ENCODE measurements at regions not wholly inside any gene's neighbourhood (a gene's known extent, or its start where the extent isn't known, plus 50 kb on each side); places are given as distances from the start of the nearest gene placed in this dataset.
"Not testable (repeated sequence)": the region's sequence is repeated elsewhere in the genome, so short reads cannot be mapped to it uniquely, and the experiment has no call there.

DNA sequence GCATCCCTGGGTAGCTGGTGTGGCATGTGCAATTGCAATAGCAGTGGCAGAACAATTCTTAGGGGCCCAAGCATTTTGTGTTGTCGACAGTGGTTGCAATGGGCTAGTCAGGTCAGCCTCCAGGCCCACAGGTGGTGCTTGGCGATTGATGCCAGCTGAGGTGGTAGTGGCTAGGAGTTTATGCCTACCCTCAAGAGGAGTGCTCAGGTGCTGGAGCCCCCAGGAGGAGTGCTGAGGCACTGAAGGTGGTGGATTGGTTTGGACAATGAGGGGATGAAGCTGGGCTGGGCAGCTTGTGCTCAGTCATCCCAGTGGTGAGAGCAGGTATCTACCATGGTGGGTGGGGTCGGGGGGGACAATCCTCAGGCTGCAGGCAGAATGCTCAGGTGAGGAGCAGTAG, 877.9 kb upstream of the TMEFF2 start:
- H3K4me2 ChIP-seq (ENCODE audit: low read depth, low read length) = no peak overlapping the region
- no peak for DNase-seq
- H3K27ac ChIP-seq (ENCODE audit: low read length) = no peak overlapping the region
- no peaks in the 10 kb centered on the region for H3K4me1 ChIP-seq (ENCODE audit: low read length)
- no peak overlapping the region for H3K9ac ChIP-seq (ENCODE audit: low read length)
- H3K4me3 ChIP-seq (ENCODE audit: low read length) = no peak overlapping the region
- no peaks in the 10 kb centered on the region for H3K27me3 ChIP-seq (replicated peaks; ENCODE audit: insufficient read depth, low read length)
- H3K9me3 ChIP-seq (replicated peaks; ENCODE audit: insufficient read depth, low read length) = no peaks in the 10 kb centered on the region
- H2AFZ ChIP-seq (ENCODE audit: low read length) = no peak overlapping the region
- H3K79me2 ChIP-seq (ENCODE audit: low read length) = no peaks in the 10 kb centered on the region
- no peaks in the 10 kb centered on the region for H4K20me1 ChIP-seq (ENCODE audit: insufficient read depth, low read length)
- no peaks in the 10 kb centered on the region for H3K9me2 ChIP-seq (replicated peaks; ENCODE audit: insufficient read depth, low read length)
- no peaks in the 10 kb centered on the region for H3K36me3 ChIP-seq (replicated peaks; ENCODE audit: insufficient read depth, low read length)
- H3F3A ChIP-seq (ENCODE audit: insufficient read depth, low read length) = no peaks in the 10 kb centered on the region
- TF ChIP-seq EZH2phosphoT487 (IDR thresholded peaks at IDR 0.05; ENCODE audit: low read length) (no peak), EZH2 (optimal IDR thresholded peaks at IDR 0.05; ENCODE audit: low read depth, low read length) (no peak)
- TF ChIP-seq, protein P1, sequence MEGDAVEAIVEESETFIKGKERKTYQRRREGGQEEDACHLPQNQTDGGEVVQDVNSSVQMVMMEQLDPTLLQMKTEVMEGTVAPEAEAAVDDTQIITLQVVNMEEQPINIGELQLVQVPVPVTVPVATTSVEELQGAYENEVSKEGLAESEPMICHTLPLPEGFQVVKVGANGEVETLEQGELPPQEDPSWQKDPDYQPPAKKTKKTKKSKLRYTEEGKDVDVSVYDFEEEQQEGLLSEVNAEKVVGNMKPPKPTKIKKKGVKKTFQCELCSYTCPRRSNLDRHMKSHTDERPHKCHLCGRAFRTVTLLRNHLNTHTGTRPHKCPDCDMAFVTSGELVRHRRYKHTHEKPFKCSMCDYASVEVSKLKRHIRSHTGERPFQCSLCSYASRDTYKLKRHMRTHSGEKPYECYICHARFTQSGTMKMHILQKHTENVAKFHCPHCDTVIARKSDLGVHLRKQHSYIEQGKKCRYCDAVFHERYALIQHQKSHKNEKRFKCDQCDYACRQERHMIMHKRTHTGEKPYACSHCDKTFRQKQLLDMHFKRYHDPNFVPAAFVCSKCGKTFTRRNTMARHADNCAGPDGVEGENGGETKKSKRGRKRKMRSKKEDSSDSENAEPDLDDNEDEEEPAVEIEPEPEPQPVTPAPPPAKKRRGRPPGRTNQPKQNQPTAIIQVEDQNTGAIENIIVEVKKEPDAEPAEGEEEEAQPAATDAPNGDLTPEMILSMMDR (IDR thresholded peaks at IDR 0.05; ENCODE audit: low read length) = no peak

DNA sequence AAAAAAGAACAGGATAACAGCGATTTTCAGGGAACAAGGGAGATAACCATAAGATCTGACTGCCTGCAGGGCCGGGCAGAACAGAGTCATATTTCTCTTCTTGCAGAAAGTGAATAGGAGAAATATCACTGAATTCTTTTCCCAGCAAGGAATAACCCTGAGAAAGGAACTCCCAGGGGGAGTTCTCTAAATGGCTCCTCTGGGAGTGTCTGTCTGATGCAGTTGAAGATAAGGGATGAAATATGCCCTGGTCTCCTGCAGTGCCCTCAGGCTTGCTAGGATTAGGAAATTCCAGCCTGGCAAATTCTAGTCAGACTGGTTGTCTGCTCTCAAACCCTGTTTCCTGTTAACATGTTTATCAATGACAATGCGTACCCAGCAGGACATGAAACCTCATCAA, 830.8 kb upstream of the TMEFF2 start:
- not testable (repeated sequence) for H3K4me1 ChIP-seq (ENCODE audit: low read length); H2AFZ ChIP-seq (ENCODE audit: low read length); H3K36me3 ChIP-seq (replicated peaks; ENCODE audit: insufficient read depth, low read length)

DNA sequence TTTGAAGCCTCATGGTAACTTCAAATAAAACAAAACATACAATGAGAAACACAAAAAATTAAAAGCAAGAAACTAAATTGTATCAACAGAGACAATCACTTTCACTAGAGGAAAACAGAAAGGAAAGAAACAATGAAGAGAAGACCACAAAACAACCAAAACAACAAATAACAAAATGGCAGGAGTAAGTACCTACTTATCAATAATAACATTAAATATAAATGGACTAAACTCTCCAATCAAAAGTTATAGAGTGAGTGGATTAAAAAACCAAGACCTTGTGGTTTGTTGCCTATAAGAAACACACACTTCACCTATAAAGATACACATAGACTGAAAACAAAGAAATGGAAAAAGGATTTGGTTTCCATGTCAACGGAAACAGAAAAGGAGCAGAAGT, 830.1 kb upstream of the TMEFF2 start:
- no peaks in the 10 kb centered on the region for H3K27me3 ChIP-seq (replicated peaks; ENCODE audit: insufficient read depth, low read length)
- no peaks in the 10 kb centered on the region for H3K36me3 ChIP-seq (replicated peaks; ENCODE audit: insufficient read depth, low read length)
- H3K4me1 ChIP-seq (ENCODE audit: low read length) = no peaks in the 10 kb centered on the region
- H3K9me2 ChIP-seq (replicated peaks; ENCODE audit: insufficient read depth, low read length) = no peaks in the 10 kb centered on the region
- H4K20me1 ChIP-seq (ENCODE audit: insufficient read depth, low read length) = no peaks in the 10 kb centered on the region
- H3K4me2 ChIP-seq (ENCODE audit: low read depth, low read length) = no peak overlapping the region
- no peak overlapping the region for H3K27ac ChIP-seq (ENCODE audit: low read length)
- H3K9me3 ChIP-seq (replicated peaks; ENCODE audit: insufficient read depth, low read length) = no peaks in the 10 kb centered on the region
- no peaks in the 10 kb centered on the region for H3K79me2 ChIP-seq (ENCODE audit: low read length)
- no peak for DNase-seq
- H3K4me3 ChIP-seq (ENCODE audit: low read length) = no peak overlapping the region
- H3K9ac ChIP-seq (ENCODE audit: low read length) = no peak overlapping the region
- TF ChIP-seq EZH2 (optimal IDR thresholded peaks at IDR 0.05; ENCODE audit: low read depth, low read length) (no peak), EZH2phosphoT487 (IDR thresholded peaks at IDR 0.05; ENCODE audit: low read length) (no peak)
- TF ChIP-seq, protein P1 (IDR thresholded peaks at IDR 0.05; ENCODE audit: low read length) = no peak
- H3F3A ChIP-seq (ENCODE audit: insufficient read depth, low read length) = no peaks in the 10 kb centered on the region
- no peak overlapping the region for H2AFZ ChIP-seq (ENCODE audit: low read length)

More for the DNA sequence above, 830.8 kb upstream of the TMEFF2 start:
- H3K9ac ChIP-seq (ENCODE audit: low read length); H4K20me1 ChIP-seq (ENCODE audit: insufficient read depth, low read length); H3K4me2 ChIP-seq (ENCODE audit: low read depth, low read length); H3F3A ChIP-seq (ENCODE audit: insufficient read depth, low read length); H3K27me3 ChIP-seq (replicated peaks; ENCODE audit: insufficient read depth, low read length); H3K9me2 ChIP-seq (replicated peaks; ENCODE audit: insufficient read depth, low read length); DNase-seq; H3K9me3 ChIP-seq (replicated peaks; ENCODE audit: insufficient read depth, low read length); H3K4me3 ChIP-seq (ENCODE audit: low read length); H3K27ac ChIP-seq (ENCODE audit: low read length); H3K79me2 ChIP-seq (ENCODE audit: low read length): not testable (repeated sequence)

DNA sequence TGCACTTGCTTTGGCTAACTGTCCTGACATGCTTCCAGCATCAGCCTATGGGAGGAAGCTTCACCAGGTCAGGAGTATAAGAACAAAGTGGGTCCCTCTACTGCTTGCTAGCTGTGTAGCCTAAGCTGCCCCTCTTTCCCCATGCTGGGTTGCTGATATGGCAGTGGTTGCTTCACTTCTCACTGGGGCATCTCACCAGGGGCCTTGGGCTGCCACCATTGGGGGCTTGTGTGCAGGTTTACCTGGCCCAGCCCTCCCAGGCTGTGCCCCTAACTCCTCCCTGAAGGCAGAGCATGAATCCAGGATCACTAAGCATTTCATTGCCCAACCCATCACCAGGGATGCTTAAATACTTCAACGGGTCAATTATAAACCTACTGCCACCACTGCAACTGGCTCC, 817.1 kb upstream of the TMEFF2 start:
- Histone ChIP-seq H3K27me3 (replicated peaks; ENCODE audit: insufficient read depth, low read length) (no peaks in the 10 kb centered on the region), H3K27ac (ENCODE audit: low read length) (no peak overlapping the region), H2AFZ (ENCODE audit: low read length) (no peak overlapping the region), H3K4me2 (ENCODE audit: low read depth, low read length) (no peak overlapping the region), H3K9ac (ENCODE audit: low read length) (no peak overlapping the region), H4K20me1 (ENCODE audit: insufficient read depth, low read length) (no peaks in the 10 kb centered on the region), H3K79me2 (ENCODE audit: low read length) (no peaks in the 10 kb centered on the region), H3K9me2 (replicated peaks; ENCODE audit: insufficient read depth, low read length) (no peaks in the 10 kb centered on the region), H3K9me3 (replicated peaks; ENCODE audit: insufficient read depth, low read length) (no peaks in the 10 kb centered on the region; the same call in 1 of the 2 replicates), H3K4me1 (ENCODE audit: low read length) (no peaks in the 10 kb centered on the region), H3K36me3 (replicated peaks; ENCODE audit: insufficient read depth, low read length) (no peaks in the 10 kb centered on the region), H3F3A (ENCODE audit: insufficient read depth, low read length) (no peaks in the 10 kb centered on the region), H3K4me3 (ENCODE audit: low read length) (no peak overlapping the region)
- TF ChIP-seq, protein P1 (IDR thresholded peaks at IDR 0.05; ENCODE audit: low read length) = no peak
- TF ChIP-seq EZH2phosphoT487 (IDR thresholded peaks at IDR 0.05; ENCODE audit: low read length) (no peak), EZH2 (optimal IDR thresholded peaks at IDR 0.05; ENCODE audit: low read depth, low read length) (no peak)
- DNase-seq = no peak
